ENCODE measurements at regions not wholly inside any gene's neighbourhood (a gene's known extent, or its start where the extent isn't known, plus 50 kb on each side); places are given as distances from the start of the nearest gene placed in this dataset.

DNA sequence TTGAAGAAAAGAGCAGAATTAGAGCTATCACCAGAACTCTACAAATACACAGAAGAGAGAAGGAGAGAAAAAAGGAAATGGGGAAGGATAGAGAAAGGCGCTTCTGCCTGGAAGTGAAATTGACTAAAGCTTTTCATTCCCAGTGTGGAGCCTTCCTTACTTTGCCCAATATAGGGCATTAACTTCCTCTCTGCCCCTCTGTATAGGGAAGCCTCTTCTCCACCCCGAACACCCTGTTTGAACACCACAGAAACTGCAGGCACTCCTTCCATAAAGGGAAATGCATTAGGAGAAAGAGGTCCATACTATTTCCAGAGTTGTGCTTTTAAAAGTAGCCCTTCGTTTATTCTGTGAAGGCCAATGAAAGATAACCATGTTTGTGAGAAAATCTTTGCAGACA is 248.5 kb downstream of the RAP2B start:
- TF ChIP-seq JUNB (IDR thresholded peaks at IDR 0.05) (no peak), ZZZ3 (IDR thresholded peaks at IDR 0.05; ENCODE audit: control insufficient read depth, insufficient read length, low read depth) (no peak), RAD21 (IDR thresholded peaks at IDR 0.05; ENCODE audit: insufficient read depth, low read depth, low read length) (no peak), BMI1 (IDR thresholded peaks at IDR 0.05; ENCODE audit: borderline replicate concordance) (no peak), SMC3 (IDR thresholded peaks at IDR 0.05; ENCODE audit: borderline replicate concordance, low read length) (no peak), SREBF1 (IDR thresholded peaks at IDR 0.05; ENCODE audit: low read length) (no peak), WRNIP1 (IDR thresholded peaks at IDR 0.05; ENCODE audit: borderline replicate concordance, low read depth, low read length) (no peak)
- TF ChIP-seq, protein P1, sequence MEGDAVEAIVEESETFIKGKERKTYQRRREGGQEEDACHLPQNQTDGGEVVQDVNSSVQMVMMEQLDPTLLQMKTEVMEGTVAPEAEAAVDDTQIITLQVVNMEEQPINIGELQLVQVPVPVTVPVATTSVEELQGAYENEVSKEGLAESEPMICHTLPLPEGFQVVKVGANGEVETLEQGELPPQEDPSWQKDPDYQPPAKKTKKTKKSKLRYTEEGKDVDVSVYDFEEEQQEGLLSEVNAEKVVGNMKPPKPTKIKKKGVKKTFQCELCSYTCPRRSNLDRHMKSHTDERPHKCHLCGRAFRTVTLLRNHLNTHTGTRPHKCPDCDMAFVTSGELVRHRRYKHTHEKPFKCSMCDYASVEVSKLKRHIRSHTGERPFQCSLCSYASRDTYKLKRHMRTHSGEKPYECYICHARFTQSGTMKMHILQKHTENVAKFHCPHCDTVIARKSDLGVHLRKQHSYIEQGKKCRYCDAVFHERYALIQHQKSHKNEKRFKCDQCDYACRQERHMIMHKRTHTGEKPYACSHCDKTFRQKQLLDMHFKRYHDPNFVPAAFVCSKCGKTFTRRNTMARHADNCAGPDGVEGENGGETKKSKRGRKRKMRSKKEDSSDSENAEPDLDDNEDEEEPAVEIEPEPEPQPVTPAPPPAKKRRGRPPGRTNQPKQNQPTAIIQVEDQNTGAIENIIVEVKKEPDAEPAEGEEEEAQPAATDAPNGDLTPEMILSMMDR (IDR thresholded peaks at IDR 0.05 in 2 of 3, conservative IDR thresholded peaks at IDR 0.05 in 1 of 3; ENCODE audit: control insufficient read depth in 2 of 3, extremely low read depth in 1 of 3, insufficient read depth in 1 of 3, low read depth in 3 of 3, low read length in 3 of 3): no peak
- TF ChIP-seq, protein P2, sequence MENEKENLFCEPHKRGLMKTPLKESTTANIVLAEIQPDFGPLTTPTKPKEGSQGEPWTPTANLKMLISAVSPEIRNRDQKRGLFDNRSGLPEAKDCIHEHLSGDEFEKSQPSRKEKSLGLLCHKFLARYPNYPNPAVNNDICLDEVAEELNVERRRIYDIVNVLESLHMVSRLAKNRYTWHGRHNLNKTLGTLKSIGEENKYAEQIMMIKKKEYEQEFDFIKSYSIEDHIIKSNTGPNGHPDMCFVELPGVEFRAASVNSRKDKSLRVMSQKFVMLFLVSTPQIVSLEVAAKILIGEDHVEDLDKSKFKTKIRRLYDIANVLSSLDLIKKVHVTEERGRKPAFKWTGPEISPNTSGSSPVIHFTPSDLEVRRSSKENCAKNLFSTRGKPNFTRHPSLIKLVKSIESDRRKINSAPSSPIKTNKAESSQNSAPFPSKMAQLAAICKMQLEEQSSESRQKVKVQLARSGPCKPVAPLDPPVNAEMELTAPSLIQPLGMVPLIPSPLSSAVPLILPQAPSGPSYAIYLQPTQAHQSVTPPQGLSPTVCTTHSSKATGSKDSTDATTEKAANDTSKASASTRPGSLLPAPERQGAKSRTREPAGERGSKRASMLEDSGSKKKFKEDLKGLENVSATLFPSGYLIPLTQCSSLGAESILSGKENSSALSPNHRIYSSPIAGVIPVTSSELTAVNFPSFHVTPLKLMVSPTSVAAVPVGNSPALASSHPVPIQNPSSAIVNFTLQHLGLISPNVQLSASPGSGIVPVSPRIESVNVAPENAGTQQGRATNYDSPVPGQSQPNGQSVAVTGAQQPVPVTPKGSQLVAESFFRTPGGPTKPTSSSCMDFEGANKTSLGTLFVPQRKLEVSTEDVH (IDR thresholded peaks at IDR 0.05; ENCODE audit: low read depth, partially characterized antibody): no peak

All from GM12878 (cell line).